ENCODE measurements at regions not wholly inside any gene's neighbourhood (a gene's known extent, or its start where the extent isn't known, plus 50 kb on each side); places are given as distances from the start of the nearest gene placed in this dataset.

GRCh38 chr11:15710580-15711275, 596.0 kb downstream of the INSC start:
- TF ChIP-seq CTCF (IDR thresholded peaks at IDR 0.05) (no peak), EP300 (IDR thresholded peaks at IDR 0.05; ENCODE audit: low read depth) (no peak)
